Adrenal gland (tissue), 9 donors: ENCODE measurements at regions not wholly inside any gene's neighbourhood (a gene's known extent, or its start where the extent isn't known, plus 50 kb on each side); places are given as distances from the start of the nearest gene placed in this dataset.

ENCODE experiments used
- DNase-seq, 7 donors: peaks; one replicate each; pipeline ENCODE4 v3.0.0-alpha.2; 2019 to 2020
- H3K27ac ChIP-seq, 5 donors: fragments of 200-600 bp; sonication (generic) in 4 of 5; 1 replicate in 3 of 5; 2 replicates in 2 of 5; pipeline versions ENCODE4 v1.5.1 to v1.8.0; 2016 to 2020; ENCODE audit warnings: mild to moderate bottlenecking in 1 of 5
- H3K27me3 ChIP-seq: fragments of 200-600 bp; 2 replicates; pipeline ENCODE4 v1.8.0; 2021
- H3K36me3 ChIP-seq, 2 donors: fragments of 200-600 bp; replicated peaks in 1 of 2; 1 replicate in 1 of 2; 2 replicates in 1 of 2; pipeline versions ENCODE4 v1.5.1 to v1.8.0; 2018 to 2022
- H3K4me1 ChIP-seq, 2 donors: fragments of 200-600 bp; replicated peaks in 1 of 2; 1 replicate in 1 of 2; 2 replicates in 1 of 2; pipeline versions ENCODE4 v1.5.1 to v1.8.0; 2018 to 2021
- H3K4me3 ChIP-seq, 4 donors: fragments of 200-600 bp; sonication (generic) in 3 of 4; one replicate each; pipeline ENCODE4 v1.5.1; 2016 to 2018
- H3K9me3 ChIP-seq, 3 donors: fragments of 200-600 bp; sonication (generic) in 1 of 3; replicated peaks in 1 of 3; 1 replicate in 2 of 3; 2 replicates in 1 of 3; pipeline versions ENCODE4 v1.5.1 to v1.8.0; 2016 to 2021
- POLR2A ChIP-seq, 2 donors: fragments of 450-650 bp; IDR thresholded peaks; one replicate each; pipeline ENCODE4 v1.6.1; 2017; ENCODE audit warnings: antibody characterized with exemption in 2 of 2, mild to moderate bottlenecking in 2 of 2, moderate library complexity in 1 of 2
- WGBS, 4 donors: extraction: QIAGEN DNeasy Blood & Tissue Kit in 2 of 4; methylation state at CpG; one replicate each; pipeline versions ENCODE4 v1.1.5 to v1.1.7; 2013 to 2017; 5-methylcytosine and 5-hydroxymethylcytosine counted together
- intact Hi-C, 2 donors: fragments of 100-400 bp; cut with DNase I; formaldehyde crosslinking; loops; one replicate each; pipeline versions ENCODE4 v1.14.1 to v1.15.0; 2022 to 2023
- TF ChIP-seq, protein P1 (sequence below), 6 experiments: fragments of 450-650 bp in 4 of 6; fragments of 200-600 bp in 2 of 6; sonication (generic) in 1 of 6; IDR thresholded peaks; 1 replicate in 5 of 6; 2 replicates in 1 of 6; pipeline versions ENCODE4 v1.5.1 to v1.8.0; 2016 to 2021; ENCODE audit warnings: antibody characterized with exemption in 6 of 6, mild to moderate bottlenecking in 2 of 6, moderate library complexity in 1 of 6
- donor health status: healthy with polysubstance abuse.
- donor health status: Bipolar disorder and iron deficiency.
- donor health status: DM: yes; HTN: yes; CAD: no.
- donor health status: DM: no; HTN: no; CAD: no.
- donor health status: DM: no; HTN: no; CAD: no.

DNA sequence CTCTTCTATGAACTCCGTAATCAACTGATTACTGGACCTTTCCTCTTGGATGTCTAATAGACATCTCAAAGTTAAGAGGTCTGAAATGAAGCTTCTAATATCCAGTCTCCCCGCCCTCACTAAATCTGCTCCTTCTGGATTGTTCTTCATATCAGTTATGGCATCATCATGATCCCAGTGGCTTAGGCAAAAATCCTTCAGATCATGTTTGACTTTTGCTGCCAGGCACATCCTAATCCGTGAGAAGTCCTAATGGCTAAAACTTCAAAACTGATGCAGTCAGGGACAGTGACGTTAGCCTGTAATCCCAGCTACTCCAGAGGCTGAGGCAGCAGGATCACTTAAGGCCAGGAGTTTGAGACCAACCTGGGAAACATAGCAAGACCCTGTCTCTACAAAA is 55.1 kb upstream of the GUCY1A1 start:
- no peak for DNase-seq
- Histone ChIP-seq H3K36me3 (no peaks in the 10 kb centered on the region), H3K27ac (no peak overlapping the region), H3K9me3 (no peaks in the 10 kb centered on the region), H3K4me1 (no peaks in the 10 kb centered on the region), H3K4me3 (no peak overlapping the region), H3K27me3 (no peaks in the 10 kb centered on the region)
- 72 to 82% (median 80%) methylated on average over 4 of the region's 4 CpGs for WGBS, 4 donors
- TF ChIP-seq, protein P1, sequence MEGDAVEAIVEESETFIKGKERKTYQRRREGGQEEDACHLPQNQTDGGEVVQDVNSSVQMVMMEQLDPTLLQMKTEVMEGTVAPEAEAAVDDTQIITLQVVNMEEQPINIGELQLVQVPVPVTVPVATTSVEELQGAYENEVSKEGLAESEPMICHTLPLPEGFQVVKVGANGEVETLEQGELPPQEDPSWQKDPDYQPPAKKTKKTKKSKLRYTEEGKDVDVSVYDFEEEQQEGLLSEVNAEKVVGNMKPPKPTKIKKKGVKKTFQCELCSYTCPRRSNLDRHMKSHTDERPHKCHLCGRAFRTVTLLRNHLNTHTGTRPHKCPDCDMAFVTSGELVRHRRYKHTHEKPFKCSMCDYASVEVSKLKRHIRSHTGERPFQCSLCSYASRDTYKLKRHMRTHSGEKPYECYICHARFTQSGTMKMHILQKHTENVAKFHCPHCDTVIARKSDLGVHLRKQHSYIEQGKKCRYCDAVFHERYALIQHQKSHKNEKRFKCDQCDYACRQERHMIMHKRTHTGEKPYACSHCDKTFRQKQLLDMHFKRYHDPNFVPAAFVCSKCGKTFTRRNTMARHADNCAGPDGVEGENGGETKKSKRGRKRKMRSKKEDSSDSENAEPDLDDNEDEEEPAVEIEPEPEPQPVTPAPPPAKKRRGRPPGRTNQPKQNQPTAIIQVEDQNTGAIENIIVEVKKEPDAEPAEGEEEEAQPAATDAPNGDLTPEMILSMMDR (IDR thresholded peaks at IDR 0.05) = no peak
- no peak for TF ChIP-seq POLR2A (IDR thresholded peaks at IDR 0.05)
- intact Hi-C loops = no loop called here

DNA sequence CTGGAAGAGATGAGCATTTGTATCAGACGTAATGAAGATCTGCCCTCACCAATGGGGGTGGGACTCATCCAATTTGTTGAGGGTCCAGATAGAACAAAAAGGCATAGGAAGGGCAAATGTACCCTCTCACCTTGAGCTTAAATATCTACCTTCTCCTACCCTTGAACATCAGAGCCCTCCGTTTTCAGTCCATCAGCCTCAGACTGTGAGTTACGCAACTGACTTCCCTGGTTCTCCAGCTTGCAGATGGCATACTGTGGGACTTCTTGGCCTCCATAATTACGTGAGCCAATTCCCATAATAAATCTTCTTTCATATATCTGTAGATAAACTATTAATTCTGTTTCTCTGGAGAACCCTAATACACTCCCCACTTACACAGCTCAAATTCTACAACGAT is 56.5 kb upstream of the GUCY1A1 start:
- no peaks in the 10 kb centered on the region for H3K36me3 ChIP-seq
- 76 to 81% (median 78%) methylated on average over 5 of the region's 5 CpGs for WGBS, 4 donors
- H3K27ac ChIP-seq = no peak overlapping the region
- intact Hi-C loops = no loop called here
- no peak for DNase-seq
- no peaks in the 10 kb centered on the region for H3K4me1 ChIP-seq
- no peak overlapping the region for H3K4me3 ChIP-seq
- H3K27me3 ChIP-seq = no peaks in the 10 kb centered on the region
- TF ChIP-seq, protein P1 (IDR thresholded peaks at IDR 0.05) = no peak
- TF ChIP-seq POLR2A (IDR thresholded peaks at IDR 0.05) = no peak
- H3K9me3 ChIP-seq = no peaks in the 10 kb centered on the region

DNA sequence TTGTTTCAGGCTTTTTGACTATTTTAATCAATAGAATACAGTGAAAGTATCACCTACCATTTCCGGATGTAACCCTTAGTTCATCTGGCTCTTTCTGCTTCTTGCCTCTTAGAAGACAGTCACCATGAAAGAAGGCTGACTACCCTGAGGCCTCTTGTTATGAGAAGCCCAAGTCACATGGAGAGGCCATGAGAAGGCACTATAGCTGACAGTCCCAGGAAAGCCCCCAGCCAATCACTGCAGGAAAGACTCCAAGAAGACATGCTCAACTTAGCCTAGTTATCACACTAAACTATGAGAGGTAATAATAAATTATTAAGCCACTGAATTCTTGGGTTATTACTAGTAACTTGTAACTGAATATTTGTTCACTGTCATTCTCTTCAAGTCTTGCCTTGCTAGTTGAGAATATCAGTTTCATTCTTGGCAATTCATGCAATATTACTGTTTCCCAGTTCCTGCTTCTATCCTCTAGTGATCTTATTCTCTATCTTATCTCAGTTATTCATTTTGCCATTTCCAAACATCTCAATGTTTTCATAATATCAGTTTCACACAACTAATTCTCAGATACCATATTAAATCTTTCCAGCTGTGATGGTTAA is 57.1 kb upstream of the GUCY1A1 start:
- Histone ChIP-seq H3K36me3 (no peaks in the 10 kb centered on the region), H3K27me3 (no peaks in the 10 kb centered on the region), H3K27ac (no peak overlapping the region), H3K9me3 (no peaks in the 10 kb centered on the region), H3K4me1 (no peaks in the 10 kb centered on the region), H3K4me3 (no peak overlapping the region)
- WGBS, 4 donors = 57 to 100% (median 82%) methylated on average over 1 of the region's 1 CpG
- intact Hi-C loops = no loop called here
- no peak for DNase-seq
- TF ChIP-seq, protein P1 (IDR thresholded peaks at IDR 0.05) = no peak
- no peak for TF ChIP-seq POLR2A (IDR thresholded peaks at IDR 0.05)

DNA sequence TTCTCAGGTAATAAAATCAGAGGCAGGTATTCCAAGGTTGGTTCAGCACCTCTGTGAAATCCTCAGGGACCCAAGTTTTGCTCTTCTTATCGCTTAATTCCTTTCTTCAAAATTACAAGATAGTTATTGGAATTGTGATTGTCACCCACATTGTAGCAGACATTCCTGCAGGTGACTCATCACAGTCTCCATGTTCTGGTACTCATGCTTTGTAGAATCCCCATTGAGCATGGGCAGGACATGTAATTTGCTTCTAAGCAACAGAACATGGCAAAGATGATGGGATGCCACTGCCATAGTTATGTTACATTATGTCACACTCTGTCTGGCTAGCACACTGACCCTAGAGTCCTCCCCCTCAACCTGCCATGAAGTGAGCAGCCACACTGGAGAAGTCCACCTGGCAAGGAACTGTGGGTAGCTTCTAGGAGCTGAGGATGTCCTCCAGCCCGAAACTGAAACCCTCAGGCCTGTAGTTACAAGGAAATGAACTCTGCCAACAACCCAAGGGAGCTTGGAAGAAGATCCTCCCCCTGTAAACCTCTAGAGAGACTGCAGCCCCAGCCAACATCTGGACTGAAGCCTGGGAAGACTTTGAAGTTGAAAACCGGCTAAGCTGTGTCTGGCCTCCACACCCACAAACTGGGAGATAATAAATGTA is 58.3 kb upstream of the GUCY1A1 start:
- no peak overlapping the region for H3K27ac ChIP-seq
- no peaks in the 10 kb centered on the region for H3K27me3 ChIP-seq
- H3K4me3 ChIP-seq = no peak overlapping the region
- intact Hi-C loops = no loop called here
- WGBS, 4 donors = 50 to 83% (median 61%) methylated on average over 2 to 3 of the region's 3 CpGs
- no peaks in the 10 kb centered on the region for H3K36me3 ChIP-seq
- H3K9me3 ChIP-seq = no peaks in the 10 kb centered on the region
- DNase-seq = peak in 1 of 7 donors; percentile 14
- TF ChIP-seq POLR2A (IDR thresholded peaks at IDR 0.05) = no peak
- TF ChIP-seq, protein P1 (IDR thresholded peaks at IDR 0.05) = no peak
- H3K4me1 ChIP-seq = no peaks in the 10 kb centered on the region
